T-cell (primary cell): ENCODE measurements at regions not wholly inside any gene's neighbourhood (a gene's known extent, or its start where the extent isn't known, plus 50 kb on each side); places are given as distances from the start of the nearest gene placed in this dataset.

Experiments
- ATAC-seq, 4 experiments: fragments of 200-7000 bp in 3 of 4; fragments of 150-1000 bp in 1 of 4; cut with Tn5 transposase; replicated peaks in 1 of 4; 1 replicate in 3 of 4; 2 replicates in 1 of 4; pipeline ENCODE4 v1.10.0; 2021; ENCODE audit warnings: moderate library complexity in 3 of 4, mild to moderate bottlenecking in 2 of 4, moderate number of reproducible peaks in 1 of 4
- CTCF ChIA-PET, 2 donors: fragments of 300-600 bp; sonication (Branson Sonifier 250); formaldehyde crosslinking; loops; one replicate each; lab custom pipeline; 2022; ENCODE audit warnings: antibody characterized with exemption in 2 of 2; lab: Charles Lee
- POLR2A ChIA-PET, 2 donors: fragments of 300-600 bp; sonication (Branson Sonifier 250); formaldehyde crosslinking; loops; one replicate each; lab custom pipeline; 2022; ENCODE audit warnings: antibody characterized with exemption in 2 of 2; lab: Charles Lee
- DNase-seq, 35 experiments: peaks; one replicate each; pipeline versions ENCODE4 v3.0.0 to v3.0.0-alpha.2; 2013 to 2023
- H3K27ac ChIP-seq: one replicate; pipeline ENCODE4 v1.5.1; 2013; ENCODE audit warnings: low read length
- H3K27me3 ChIP-seq, 2 experiments: replicated peaks in 1 of 2; 1 replicate in 1 of 2; 2 replicates in 1 of 2; pipeline versions ENCODE4 v1.6.1 to v1.7.0; 2013; ENCODE audit warnings: low read length in 1 of 2, mixed read lengths in 1 of 2; ENCODE audit not compliant: control insufficient read depth in 2 of 2, insufficient read depth in 2 of 2; ENCODE audit errors: extremely low read depth in 1 of 2
- H3K36me3 ChIP-seq, 2 donors: 1 replicate in 1 of 2; 2 replicates in 1 of 2; pipeline versions ENCODE4 v1.6.1 to v1.7.0; 2013; ENCODE audit warnings: low read length in 1 of 2; ENCODE audit not compliant: control insufficient read depth in 2 of 2, insufficient read depth in 1 of 2; ENCODE audit errors: extremely low read depth in 1 of 2
- H3K4me1 ChIP-seq, 2 experiments: 1 replicate in 1 of 2; 2 replicates in 1 of 2; pipeline versions ENCODE4 v1.6.1 to v1.7.0; 2013; ENCODE audit warnings: low read length in 2 of 2, mixed read lengths in 1 of 2; ENCODE audit not compliant: insufficient read depth in 2 of 2, control insufficient read depth in 1 of 2; ENCODE audit errors: extremely low read depth in 1 of 2
- H3K4me3 ChIP-seq, 2 donors: 1 replicate in 1 of 2; 2 replicates in 1 of 2; pipeline versions ENCODE4 v1.5.1 to v1.7.0; 2013; ENCODE audit warnings: mild to moderate bottlenecking in 2 of 2, low read length in 1 of 2, moderate library complexity in 1 of 2; ENCODE audit not compliant: control insufficient read depth in 1 of 2; ENCODE audit errors: extremely low read depth in 1 of 2
- H3K9me3 ChIP-seq: 2 replicates; pipeline ENCODE4 v1.7.0; 2013
- H3K27ac Mint-ChIP-seq, 2 donors: one replicate each; pipeline ENCODE4 v1.8.0; 2020 to 2021; ENCODE audit warnings: mild to moderate bottlenecking in 2 of 2, mixed read lengths in 2 of 2
- H3K27me3 Mint-ChIP-seq, 2 donors: one replicate each; pipeline ENCODE4 v1.8.0; 2021 to 2022; ENCODE audit warnings: mixed read lengths in 2 of 2
- H3K36me3 Mint-ChIP-seq: one replicate; pipeline ENCODE4 v1.8.0; 2021; ENCODE audit warnings: mixed read lengths
- H3K4me1 Mint-ChIP-seq, 3 donors: one replicate each; pipeline ENCODE4 v1.8.0; 2020 to 2022; ENCODE audit warnings: mixed read lengths in 3 of 3, mild to moderate bottlenecking in 1 of 3
- H3K4me3 Mint-ChIP-seq, 3 donors: one replicate each; pipeline ENCODE4 v1.8.0; 2020 to 2022; ENCODE audit warnings: mild to moderate bottlenecking in 3 of 3, mixed read lengths in 3 of 3, moderate library complexity in 3 of 3
- H3K9me3 Mint-ChIP-seq, 3 donors: one replicate each; pipeline ENCODE4 v1.8.0; 2020 to 2022; ENCODE audit warnings: mixed read lengths in 3 of 3
- WGBS: methylation state at CpG from one replicate; pipeline ENCODE4 v1.1.5; 2013; ENCODE audit warnings: missing lambda C conversion rate; ENCODE audit not compliant: insufficient coverage; 5-methylcytosine and 5-hydroxymethylcytosine counted together

- H3K9me3 Mint-ChIP-seq = peaks cover 0 to 5% (median 4%) of the 10 kb centered on the region in 3 donors
- no peaks in the 10 kb centered on the region for H3K9me3 ChIP-seq
- no peaks in the 10 kb centered on the region for H3K36me3 ChIP-seq
- CTCF ChIA-PET = no interaction called here
- no peak overlapping the region for H3K27ac ChIP-seq
- H3K4me3 Mint-ChIP-seq = peak overlapping the region in 2 of 3 donors; percentile 6 to 55
- H3K27ac Mint-ChIP-seq = no peak overlapping the region
- ATAC-seq = no peak
- WGBS = 5% methylated on average over 10 of the region's 14 CpGs
- peaks cover 6 to 11% (median 9%) of the 10 kb centered on the region in 3 donors for H3K4me1 Mint-ChIP-seq
- no peak overlapping the region for H3K4me3 ChIP-seq
- POLR2A ChIA-PET = no interaction called here
- H3K27me3 ChIP-seq = peaks cover 11 to 21% of the 10 kb centered on the region in 2 experiments
- peaks cover 3% of the 10 kb centered on the region for H3K36me3 Mint-ChIP-seq
- no peak for DNase-seq
- no peaks in the 10 kb centered on the region for H3K4me1 ChIP-seq
- peaks cover 62 to 69% of the 10 kb centered on the region in 2 donors for H3K27me3 Mint-ChIP-seq
Measured at GRCh38 chr15:29571792-29572431, 250.4 kb downstream of the TJP1 start.

- Mint-ChIP-seq H3K27me3 (peaks cover 61 to 71% of the 10 kb centered on the region in 2 donors), H3K27ac (no peak overlapping the region), H3K36me3 (peaks cover 3% of the 10 kb centered on the region), H3K9me3 (peaks cover 0 to 5% (median 4%) of the 10 kb centered on the region in 3 donors), H3K4me3 (peak overlapping the region in 2 of 3 donors; percentile 6 to 55), H3K4me1 (peaks cover 6 to 11% (median 9%) of the 10 kb centered on the region in 3 donors)
- H3K4me3 ChIP-seq = peak overlapping the region in 1 of 2 donors; percentile 17
- 4% methylated on average over 78 of the region's 85 CpGs for WGBS
- no peaks in the 10 kb centered on the region for H3K36me3 ChIP-seq
- peaks cover 11 to 22% of the 10 kb centered on the region in 2 experiments for H3K27me3 ChIP-seq
- ATAC-seq (no peak), DNase-seq (no peak)
- no peaks in the 10 kb centered on the region for H3K9me3 ChIP-seq
- H3K27ac ChIP-seq = no peak overlapping the region
- POLR2A ChIA-PET = no interaction called here
- H3K4me1 ChIP-seq = no peaks in the 10 kb centered on the region
- CTCF ChIA-PET = no interaction called here
Measured at GRCh38 chr15:29570948-29571791, 251.1 kb downstream of the TJP1 start.

GRCh38 chr15:29570121-29570947, 251.9 kb downstream of the TJP1 start:
- H3K4me1 ChIP-seq = no peaks in the 10 kb centered on the region
- no peaks in the 10 kb centered on the region for H3K9me3 ChIP-seq
- ChIA-PET POLR2A (no interaction called here), CTCF (no interaction called here)
- H3K4me1 Mint-ChIP-seq = peaks cover 6 to 11% (median 9%) of the 10 kb centered on the region in 3 donors
- DNase-seq (no peak), ATAC-seq (no peak)
- no peak overlapping the region for H3K27ac Mint-ChIP-seq
- H3K36me3 ChIP-seq = no peaks in the 10 kb centered on the region
- H3K36me3 Mint-ChIP-seq = peaks cover 3% of the 10 kb centered on the region
- WGBS = 4% methylated on average over 135 of the region's 135 CpGs
- H3K27me3 Mint-ChIP-seq = peaks cover 58 to 69% of the 10 kb centered on the region in 2 donors
- peaks cover 11 to 22% of the 10 kb centered on the region in 2 experiments for H3K27me3 ChIP-seq
- H3K27ac ChIP-seq = no peak overlapping the region
- H3K4me3 Mint-ChIP-seq = no peak overlapping the region
- H3K9me3 Mint-ChIP-seq = peaks cover 0 to 5% (median 4%) of the 10 kb centered on the region in 3 donors
- no peak overlapping the region for H3K4me3 ChIP-seq

- Mint-ChIP-seq H3K27ac (no peak overlapping the region), H3K4me3 (peak overlapping the region; percentile 17 to 65 (median 44)), H3K27me3 (peaks cover 55 to 64% of the 10 kb centered on the region in 2 donors), H3K9me3 (peaks cover 0 to 5% (median 4%) of the 10 kb centered on the region in 3 donors), H3K4me1 (peaks cover 6 to 11% (median 9%) of the 10 kb centered on the region in 3 donors), H3K36me3 (peaks cover 3% of the 10 kb centered on the region)
- CTCF ChIA-PET = no interaction called here
- 0% methylated on average over 7 of the region's 37 CpGs for WGBS
- Histone ChIP-seq H3K27me3 (peaks cover 11 to 22% of the 10 kb centered on the region in 2 experiments), H3K27ac (no peak overlapping the region), H3K36me3 (no peaks in the 10 kb centered on the region), H3K4me1 (no peaks in the 10 kb centered on the region), H3K4me3 (no peak overlapping the region), H3K9me3 (no peaks in the 10 kb centered on the region)
- ATAC-seq = no peak
- DNase-seq = no peak
- POLR2A ChIA-PET = no interaction called here
Measured at GRCh38 chr15:29569533-29570092, 252.7 kb downstream of the TJP1 start.

GRCh38 chr15:29568840-29569532, 253.3 kb downstream of the TJP1 start:
- Mint-ChIP-seq H3K27me3 (peaks cover 53 to 62% of the 10 kb centered on the region in 2 donors), H3K4me1 (peaks cover 6 to 11% (median 9%) of the 10 kb centered on the region in 3 donors), H3K9me3 (peaks cover 0 to 5% (median 4%) of the 10 kb centered on the region in 3 donors), H3K36me3 (peaks cover 3% of the 10 kb centered on the region), H3K27ac (peak overlapping the region in 1 of 2 donors; percentile 25), H3K4me3 (peak overlapping the region; percentile 17 to 65 (median 44))
- Histone ChIP-seq H3K36me3 (no peaks in the 10 kb centered on the region), H3K27me3 (peaks cover 9 to 22% of the 10 kb centered on the region in 2 experiments), H3K4me3 (no peak overlapping the region), H3K9me3 (no peaks in the 10 kb centered on the region), H3K4me1 (no peaks in the 10 kb centered on the region), H3K27ac (no peak overlapping the region)
- no CpG with 5 or more reads among the region's 9 CpGs for WGBS
- ChIA-PET CTCF (no interaction called here), POLR2A (no interaction called here)
- ATAC-seq = no peak
- no peak for DNase-seq
